WTC11 (cell line): ENCODE measurements at regions not wholly inside any gene's neighbourhood (a gene's known extent, or its start where the extent isn't known, plus 50 kb on each side); places are given as distances from the start of the nearest gene placed in this dataset.

Experiments
- ATAC-seq: fragments of 200-7000 bp; cut with Tn5 transposase; 2 replicates; pipeline ENCODE4 v1.10.0; 2021; ENCODE audit warnings: mild to moderate bottlenecking, moderate library complexity
- CTCF ChIA-PET: fragments of 300-600 bp; sonication (Branson Sonifier 250); formaldehyde crosslinking; loops from one replicate; lab custom pipeline; 2021; ENCODE audit warnings: antibody characterized with exemption; lab: Charles Lee
- POLR2A ChIA-PET: fragments of 350-600 bp; sonication (Branson Sonifier 250); formaldehyde crosslinking; loops from one replicate; lab custom pipeline; 2021; ENCODE audit warnings: antibody characterized with exemption; lab: Charles Lee
- DNase-seq: peaks from one replicate; pipeline ENCODE4 v3.0.0; 2021; ENCODE audit warnings: low spot score
- H3K27ac Mint-ChIP-seq: 2 replicates; pipeline ENCODE4 v1.8.0; 2021; ENCODE audit warnings: mixed read lengths
- H3K27me3 Mint-ChIP-seq: 2 replicates; pipeline ENCODE4 v1.8.0; 2021; ENCODE audit warnings: low read depth, mild to moderate bottlenecking, moderate library complexity, mixed read lengths
- H3K36me3 Mint-ChIP-seq: 2 replicates; pipeline ENCODE4 v1.8.0; 2021; ENCODE audit warnings: mixed read lengths
- H3K4me1 Mint-ChIP-seq: 2 replicates; pipeline ENCODE4 v1.8.0; 2022; ENCODE audit warnings: mixed read lengths
- H3K4me3 Mint-ChIP-seq: 2 replicates; pipeline ENCODE4 v1.8.0; 2021; ENCODE audit warnings: mild to moderate bottlenecking, moderate library complexity, mixed read lengths
- H3K9me3 Mint-ChIP-seq: 2 replicates; pipeline ENCODE4 v1.8.0; 2021; ENCODE audit warnings: mixed read lengths
- ATF6 ChIP-seq: sonication (generic); formaldehyde crosslinking; IDR thresholded peaks from 2 replicates; pipeline ENCODE4 v1.8.1; 2023; ENCODE audit warnings: mild to moderate bottlenecking, missing genetic modification reagents
- CDX4 ChIP-seq: fragments of 250-450 bp; sonication (Bioruptor Pico); IDR thresholded peaks from 2 replicates; pipeline ENCODE4 v1.9.0; 2021; ENCODE audit warnings: moderate library complexity, mild to moderate bottlenecking, inconsistent platforms, borderline replicate concordance
- CREM ChIP-seq: sonication (generic); formaldehyde crosslinking; IDR thresholded peaks from 2 replicates; pipeline ENCODE4 v1.8.1; 2022; ENCODE audit warnings: mild to moderate bottlenecking, missing genetic modification reagents, moderate library complexity
- ETV6 ChIP-seq: sonication (generic); formaldehyde crosslinking; IDR thresholded peaks from 2 replicates; pipeline ENCODE4 v1.8.1; 2022; ENCODE audit warnings: mild to moderate bottlenecking, missing genetic modification reagents
- GABPB1 ChIP-seq: sonication (generic); formaldehyde crosslinking; IDR thresholded peaks from 2 replicates; pipeline ENCODE4 v1.8.1; 2023; ENCODE audit warnings: mild to moderate bottlenecking, missing genetic modification reagents
- HMGXB4 ChIP-seq: sonication (generic); formaldehyde crosslinking; IDR thresholded peaks from 2 replicates; pipeline ENCODE4 v1.8.1; 2023; ENCODE audit warnings: mild to moderate bottlenecking, moderate library complexity, missing genetic modification reagents
- IRF2 ChIP-seq: sonication (generic); formaldehyde crosslinking; IDR thresholded peaks from 2 replicates; pipeline ENCODE4 v1.8.0; 2022; ENCODE audit warnings: low read depth, missing genetic modification reagents, borderline replicate concordance
- JAZF1 ChIP-seq: fragments of 250-450 bp; sonication (Bioruptor Pico); IDR thresholded peaks from 2 replicates; pipeline ENCODE4 v1.9.0; 2021; ENCODE audit warnings: moderate library complexity, mild to moderate bottlenecking, inconsistent platforms
- MXD4 ChIP-seq: fragments of 250-450 bp; sonication (Bioruptor Pico); IDR thresholded peaks from 2 replicates; pipeline ENCODE4 v1.8.0; 2021; ENCODE audit warnings: mild to moderate bottlenecking, moderate library complexity, borderline replicate concordance
- NR2C2 ChIP-seq: sonication (generic); formaldehyde crosslinking; IDR thresholded peaks from 2 replicates; pipeline ENCODE4 v1.8.0; 2022; ENCODE audit warnings: mild to moderate bottlenecking, missing genetic modification reagents
- SP1 ChIP-seq: sonication (generic); formaldehyde crosslinking; conservative IDR thresholded peaks from 2 replicates; pipeline ENCODE4 v1.8.1; 2022; ENCODE audit warnings: missing genetic modification reagents
- TP53 ChIP-seq: sonication (generic); formaldehyde crosslinking; IDR thresholded peaks from 2 replicates; pipeline ENCODE4 v1.8.1; 2023; ENCODE audit warnings: mild to moderate bottlenecking, missing genetic modification reagents
- USF1 ChIP-seq: sonication (generic); formaldehyde crosslinking; IDR thresholded peaks from 2 replicates; pipeline ENCODE4 v1.8.0; 2022; ENCODE audit warnings: mild to moderate bottlenecking, missing genetic modification reagents
- ZNF671 ChIP-seq: fragments of 250-450 bp; sonication (Bioruptor Pico); IDR thresholded peaks from 2 replicates; pipeline ENCODE4 v1.8.0; 2021; ENCODE audit warnings: mild to moderate bottlenecking
- TF ChIP-seq, protein P1 (sequence below): sonication (generic); formaldehyde crosslinking; IDR thresholded peaks from 2 replicates; pipeline ENCODE4 v1.8.0; 2022; ENCODE audit warnings: mild to moderate bottlenecking, missing genetic modification reagents
- TF ChIP-seq, protein P2 (sequence below): sonication (generic); formaldehyde crosslinking; IDR thresholded peaks from 2 replicates; pipeline ENCODE4 v1.8.1; 2022; ENCODE audit warnings: low read depth, mild to moderate bottlenecking, moderate library complexity, missing genetic modification reagents, borderline replicate concordance

DNA sequence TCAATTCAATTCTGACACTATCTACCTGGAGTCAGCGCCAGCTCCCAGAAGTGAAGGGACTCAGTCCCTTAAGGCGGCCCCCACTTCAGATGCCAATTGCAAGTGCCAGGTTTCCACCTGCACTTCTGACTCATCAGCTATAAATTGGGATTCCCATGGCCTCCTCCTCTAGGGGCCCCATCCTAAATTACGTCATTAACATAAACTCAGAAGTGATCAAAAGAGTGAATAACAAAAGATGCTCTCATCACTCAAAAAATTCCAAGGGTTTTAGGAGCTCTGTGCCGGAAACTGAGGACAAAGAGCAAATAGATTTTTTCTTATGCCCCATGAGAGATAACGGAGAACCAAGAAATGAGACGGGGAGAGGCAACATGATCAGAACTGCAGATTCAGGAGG is 148.6 kb upstream of the IRX6 start (continued):
- TF ChIP-seq, protein P1, sequence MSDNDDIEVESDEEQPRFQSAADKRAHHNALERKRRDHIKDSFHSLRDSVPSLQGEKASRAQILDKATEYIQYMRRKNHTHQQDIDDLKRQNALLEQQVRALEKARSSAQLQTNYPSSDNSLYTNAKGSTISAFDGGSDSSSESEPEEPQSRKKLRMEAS = no peak

GRCh38 chr16:55176901-55177300 is 147.1 kb upstream of the IRX6 start:
- H3K27me3 Mint-ChIP-seq = no peaks in the 10 kb centered on the region
- H3K4me3 Mint-ChIP-seq = no peak overlapping the region
- peaks cover 9% of the 10 kb centered on the region; the same call in 1 of the 2 replicates for H3K9me3 Mint-ChIP-seq
- POLR2A ChIA-PET = no interaction called here
- CTCF ChIA-PET = no interaction called here
- TF ChIP-seq TP53 (CRISPR knock-in tag) (no peak), ETV6 (CRISPR knock-in tag) (no peak), HMGXB4 (CRISPR knock-in tag) (no peak), NR2C2 (CRISPR knock-in tag) (no peak), ATF6 (no peak), USF1 (CRISPR knock-in tag) (no peak), SP1 (CRISPR knock-in tag) (no peak), JAZF1 (no peak), GABPB1 (no peak), CREM (CRISPR knock-in tag) (no peak), ZNF671 (CRISPR knock-in tag) (no peak), IRF2 (CRISPR knock-in tag) (no peak), MXD4 (no peak)
- DNase-seq (no peak), ATAC-seq (no peak)
- H3K4me1 Mint-ChIP-seq = peaks cover 8% of the 10 kb centered on the region
- no peak overlapping the region for H3K27ac Mint-ChIP-seq
- no peaks in the 10 kb centered on the region for H3K36me3 Mint-ChIP-seq

GRCh38 chr16:55179411-55179810 is 144.6 kb upstream of the IRX6 start:
- Mint-ChIP-seq H3K27ac (no peak overlapping the region), H3K4me1 (peaks cover 18% of the 10 kb centered on the region)
- POLR2A ChIA-PET = interaction anchor here (0.7 kb wide), 1 partner anchor 1170 kb away, joined by 3 read pairs; no protein-coding TSS in a partner anchor

More at GRCh38 chr16:55179411-55179810, 144.6 kb upstream of the IRX6 start:
- no peaks in the 10 kb centered on the region for H3K27me3 Mint-ChIP-seq
- H3K36me3 Mint-ChIP-seq = no peaks in the 10 kb centered on the region
- CTCF ChIA-PET = interaction anchor here (1.6 kb wide), 1 partner anchor 10 kb away, joined by 6 read pairs; no protein-coding TSS in a partner anchor
- peaks cover 5% of the 10 kb centered on the region; the same call in 1 of the 2 replicates for H3K9me3 Mint-ChIP-seq
- H3K4me3 Mint-ChIP-seq = no peak overlapping the region
- DNase-seq (no peak), ATAC-seq (no peak)
- TF ChIP-seq, protein P2, sequence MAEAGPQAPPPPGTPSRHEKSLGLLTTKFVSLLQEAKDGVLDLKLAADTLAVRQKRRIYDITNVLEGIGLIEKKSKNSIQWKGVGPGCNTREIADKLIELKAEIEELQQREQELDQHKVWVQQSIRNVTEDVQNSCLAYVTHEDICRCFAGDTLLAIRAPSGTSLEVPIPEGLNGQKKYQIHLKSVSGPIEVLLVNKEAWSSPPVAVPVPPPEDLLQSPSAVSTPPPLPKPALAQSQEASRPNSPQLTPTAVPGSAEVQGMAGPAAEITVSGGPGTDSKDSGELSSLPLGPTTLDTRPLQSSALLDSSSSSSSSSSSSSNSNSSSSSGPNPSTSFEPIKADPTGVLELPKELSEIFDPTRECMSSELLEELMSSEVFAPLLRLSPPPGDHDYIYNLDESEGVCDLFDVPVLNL (CRISPR knock-in tag) = no peak
- TF ChIP-seq CDX4 = no peak
